Breast epithelium (tissue), 4 donors: ENCODE measurements at regions not wholly inside any gene's neighbourhood (a gene's known extent, or its start where the extent isn't known, plus 50 kb on each side); places are given as distances from the start of the nearest gene placed in this dataset.

ENCODE experiments used
- DNase-seq, 2 donors: peaks; one replicate each; pipeline ENCODE4 v3.0.0-alpha.2; 2019; ENCODE audit warnings: low spot score in 2 of 2
- H3K27ac ChIP-seq, 2 donors: fragments of 200-600 bp; sonication (generic) in 1 of 2; one replicate each; pipeline ENCODE4 v1.5.1; 2016 to 2019; ENCODE audit warnings: mild to moderate bottlenecking in 1 of 2
- H3K27me3 ChIP-seq, 2 donors: fragments of 200-600 bp; sonication (generic) in 1 of 2; one replicate each; pipeline versions ENCODE4 v1.5.1 to v1.6.0; 2017 to 2019; ENCODE audit warnings: control low read depth in 1 of 2, mild to moderate bottlenecking in 1 of 2
- H3K36me3 ChIP-seq: fragments of 200-600 bp; one replicate; pipeline ENCODE4 v1.5.1; 2019
- H3K4me1 ChIP-seq, 2 donors: fragments of 200-600 bp; sonication (generic); one replicate each; pipeline ENCODE4 v1.5.1; 2016 to 2019; ENCODE audit warnings: control low read depth in 1 of 2
- H3K4me3 ChIP-seq, 3 donors: fragments of 200-600 bp; sonication (generic); 1 replicate in 2 of 3; 2 replicates in 1 of 3; pipeline ENCODE4 v1.5.1; 2016 to 2019; ENCODE audit warnings: mild to moderate bottlenecking in 3 of 3, moderate library complexity in 2 of 3
- H3K9me3 ChIP-seq, 2 donors: fragments of 200-600 bp; sonication (generic) in 1 of 2; one replicate each; pipeline ENCODE4 v1.5.1; 2016 to 2019; ENCODE audit warnings: control low read depth in 1 of 2
- CTCF ChIP-seq, 3 donors: fragments of 450-650 bp; IDR thresholded peaks; one replicate each; pipeline ENCODE4 v1.5.1; 2016 to 2017; ENCODE audit warnings: antibody characterized with exemption in 3 of 3, mild to moderate bottlenecking in 3 of 3, moderate library complexity in 3 of 3
- POLR2A ChIP-seq: fragments of 450-650 bp; IDR thresholded peaks from one replicate; pipeline ENCODE4 v1.6.1; 2016; ENCODE audit warnings: antibody characterized with exemption, mild to moderate bottlenecking, moderate library complexity
- POLR2AphosphoS5 ChIP-seq, 3 donors: sonication (generic); formaldehyde crosslinking; IDR thresholded peaks; one replicate each; pipeline ENCODE4 v1.6.1; 2017; ENCODE audit warnings: antibody characterized with exemption in 3 of 3
- intact Hi-C: fragments of 100-400 bp; cut with DNase I; formaldehyde crosslinking; loops from one replicate; pipeline ENCODE4 v1.15.1; 2023; ENCODE audit warnings: low total_unique reads

- intact Hi-C loops: no loop called here
- Histone ChIP-seq H3K27ac (no peak overlapping the region), H3K4me1 (no peaks in the 10 kb centered on the region), H3K36me3 (no peaks in the 10 kb centered on the region), H3K27me3 (no peaks in the 10 kb centered on the region), H3K9me3 (peaks cover 15 to 19% of the 10 kb centered on the region in 2 donors), H3K4me3 (no peak overlapping the region)
- TF ChIP-seq POLR2AphosphoS5 (IDR thresholded peaks at IDR 0.05) (no peak), CTCF (IDR thresholded peaks at IDR 0.05) (no peak), POLR2A (no peak)
- DNase-seq: no peak
Measured at GRCh38 chr1:61568460-61569302, 156.3 kb downstream of the TM2D1 start.

- no peak overlapping the region for H3K4me3 ChIP-seq
- DNase-seq: no peak
- intact Hi-C loops: no loop called here
Measured at GRCh38 chr1:61566177-61566576, 158.8 kb downstream of the TM2D1 start.

GRCh38 chr1:61563611-61564010, 161.3 kb downstream of the TM2D1 start:
- no peak for TF ChIP-seq CTCF (IDR thresholded peaks at IDR 0.05)
- TF ChIP-seq POLR2AphosphoS5 (IDR thresholded peaks at IDR 0.05): no peak
- TF ChIP-seq POLR2A: no peak
- intact Hi-C loops: no loop called here

More at GRCh38 chr1:61566177-61566576, 158.8 kb downstream of the TM2D1 start:
- H3K36me3 ChIP-seq: no peaks in the 10 kb centered on the region
- no peak for TF ChIP-seq POLR2AphosphoS5 (IDR thresholded peaks at IDR 0.05)
- no peak for TF ChIP-seq CTCF (IDR thresholded peaks at IDR 0.05)
- TF ChIP-seq POLR2A: no peak
- peaks cover 15 to 19% of the 10 kb centered on the region in 2 donors for H3K9me3 ChIP-seq
- H3K4me1 ChIP-seq: no peaks in the 10 kb centered on the region
- H3K27ac ChIP-seq: no peak overlapping the region
- H3K27me3 ChIP-seq: no peaks in the 10 kb centered on the region

GRCh38 chr1:61561666-61562065, 163.3 kb downstream of the TM2D1 start:
- Histone ChIP-seq H3K9me3 (peaks cover 15 to 19% of the 10 kb centered on the region in 2 donors), H3K27ac (no peak overlapping the region), H3K4me1 (no peaks in the 10 kb centered on the region), H3K4me3 (no peak overlapping the region), H3K27me3 (no peaks in the 10 kb centered on the region), H3K36me3 (no peaks in the 10 kb centered on the region)
- TF ChIP-seq CTCF (IDR thresholded peaks at IDR 0.05) (no peak), POLR2AphosphoS5 (IDR thresholded peaks at IDR 0.05) (no peak), POLR2A (no peak)
- intact Hi-C loops: no loop called here
- no peak for DNase-seq

More at GRCh38 chr1:61563611-61564010, 161.3 kb downstream of the TM2D1 start:
- DNase-seq: no peak
- Histone ChIP-seq H3K27me3 (no peaks in the 10 kb centered on the region), H3K27ac (no peak overlapping the region), H3K4me3 (no peak overlapping the region), H3K4me1 (no peaks in the 10 kb centered on the region), H3K9me3 (peaks cover 15 to 19% of the 10 kb centered on the region in 2 donors), H3K36me3 (no peaks in the 10 kb centered on the region)

GRCh38 chr1:61560385-61560784, 164.6 kb downstream of the TM2D1 start:
- Histone ChIP-seq H3K4me1 (no peaks in the 10 kb centered on the region), H3K27me3 (no peaks in the 10 kb centered on the region), H3K27ac (no peak overlapping the region), H3K36me3 (no peaks in the 10 kb centered on the region), H3K9me3 (peaks cover 2 to 6% of the 10 kb centered on the region in 2 donors), H3K4me3 (no peak overlapping the region)
- no peak for TF ChIP-seq POLR2AphosphoS5 (IDR thresholded peaks at IDR 0.05)
- no peak for TF ChIP-seq POLR2A
- no peak for TF ChIP-seq CTCF (IDR thresholded peaks at IDR 0.05)
- DNase-seq: no peak
- intact Hi-C loops: no loop called here
